IPS-20b (cell line): ENCODE measurements at regions not wholly inside any gene's neighbourhood (a gene's known extent, or its start where the extent isn't known, plus 50 kb on each side); places are given as distances from the start of the nearest gene placed in this dataset.

Experiments
- H3K27ac ChIP-seq: one replicate; pipeline ENCODE4 v1.5.1; 2013; ENCODE audit warnings: low read length
- H3K27me3 ChIP-seq: 2 replicates; pipeline ENCODE4 v1.6.1; 2013; ENCODE audit warnings: mild to moderate bottlenecking, low read length, inconsistent platforms; ENCODE audit not compliant: insufficient read depth
- H3K36me3 ChIP-seq: 2 replicates; pipeline ENCODE4 v1.6.1; 2013; ENCODE audit warnings: low read depth, mild to moderate bottlenecking, inconsistent platforms, low read length, moderate library complexity; ENCODE audit not compliant: insufficient read depth
- H3K4me1 ChIP-seq: 2 replicates; pipeline ENCODE4 v1.6.1; 2013; ENCODE audit warnings: mild to moderate bottlenecking, control low read depth, inconsistent platforms, low read length, moderate library complexity; ENCODE audit not compliant: insufficient read depth
- H3K4me3 ChIP-seq: 2 replicates; pipeline ENCODE4 v1.5.1; 2013; ENCODE audit warnings: mild to moderate bottlenecking, low read length, inconsistent platforms
- H3K9ac ChIP-seq: 2 replicates; pipeline ENCODE4 v1.6.1; 2013; ENCODE audit warnings: low read depth, mild to moderate bottlenecking, inconsistent platforms, low read length, moderate library complexity
- H3K9me3 ChIP-seq: 2 replicates; pipeline ENCODE4 v1.6.1; 2013; ENCODE audit warnings: mild to moderate bottlenecking, low read depth, low read length, inconsistent platforms; ENCODE audit not compliant: insufficient read depth

- no peak overlapping the region for H3K4me3 ChIP-seq
- H3K27me3 ChIP-seq, result no peaks in the 10 kb centered on the region
- no peak overlapping the region for H3K9ac ChIP-seq
- no peaks in the 10 kb centered on the region for H3K9me3 ChIP-seq
- H3K27ac ChIP-seq, result no peak overlapping the region
- H3K4me1 ChIP-seq, result 0 out of 2 replicates have a peak, but pooled peaks cover 1% of the 10 kb centered on the region
- H3K36me3 ChIP-seq, result no peaks in the 10 kb centered on the region
Observed at GRCh38 chr9:118003240-118003639, 299.0 kb downstream of the TLR4 start.

GRCh38 chr9:118008246-118008645 lies 304.0 kb downstream of the TLR4 start:
- H3K4me3 ChIP-seq, result no peak overlapping the region
- H3K36me3 ChIP-seq, result no peaks in the 10 kb centered on the region
- H3K27ac ChIP-seq, result peak overlapping the region; percentile 16
- no peaks in the 10 kb centered on the region for H3K9me3 ChIP-seq
- H3K9ac ChIP-seq, result no peak overlapping the region
- peaks cover 19% of the 10 kb centered on the region; the same call in 1 of the 2 replicates for H3K4me1 ChIP-seq
- H3K27me3 ChIP-seq, result no peaks in the 10 kb centered on the region

GRCh38 chr9:118009614-118010013 lies 305.4 kb downstream of the TLR4 start:
- H3K27ac ChIP-seq, result no peak overlapping the region

GRCh38 chr9:118017607-118018122 lies 313.5 kb downstream of the TLR4 start:
- Histone ChIP-seq H3K9me3 (no peaks in the 10 kb centered on the region), H3K4me1 (no peaks in the 10 kb centered on the region), H3K27ac (no peak overlapping the region), H3K4me3 (no peak overlapping the region), H3K36me3 (no peaks in the 10 kb centered on the region), H3K27me3 (no peaks in the 10 kb centered on the region), H3K9ac (no peak overlapping the region)

More at GRCh38 chr9:118009614-118010013, 305.4 kb downstream of the TLR4 start:
- peaks cover 19% of the 10 kb centered on the region; the same call in 1 of the 2 replicates for H3K4me1 ChIP-seq
- no peak overlapping the region for H3K9ac ChIP-seq
- no peaks in the 10 kb centered on the region for H3K27me3 ChIP-seq
- no peaks in the 10 kb centered on the region for H3K9me3 ChIP-seq
- no peaks in the 10 kb centered on the region for H3K36me3 ChIP-seq
- H3K4me3 ChIP-seq, result peak overlapping the region; percentile 45; the same call in 1 of the 2 replicates

- H3K27ac ChIP-seq, result no peak overlapping the region
- H3K36me3 ChIP-seq, result no peaks in the 10 kb centered on the region
- H3K9ac ChIP-seq, result no peak overlapping the region
- H3K4me1 ChIP-seq, result no peaks in the 10 kb centered on the region
- no peak overlapping the region for H3K4me3 ChIP-seq
- no peaks in the 10 kb centered on the region for H3K9me3 ChIP-seq
- no peaks in the 10 kb centered on the region for H3K27me3 ChIP-seq
Observed at GRCh38 chr9:118023644-118024043, 319.4 kb downstream of the TLR4 start.

GRCh38 chr9:118028225-118028624 lies 324.0 kb downstream of the TLR4 start:
- Histone ChIP-seq H3K4me3 (no peak overlapping the region), H3K27me3 (no peaks in the 10 kb centered on the region), H3K27ac (no peak overlapping the region), H3K36me3 (no peaks in the 10 kb centered on the region), H3K9me3 (no peaks in the 10 kb centered on the region), H3K4me1 (no peaks in the 10 kb centered on the region), H3K9ac (no peak overlapping the region)

GRCh38 chr9:118029425-118029824 lies 325.2 kb downstream of the TLR4 start:
- no peak overlapping the region for H3K4me3 ChIP-seq
- no peaks in the 10 kb centered on the region for H3K4me1 ChIP-seq
- H3K9me3 ChIP-seq, result no peaks in the 10 kb centered on the region
- H3K27ac ChIP-seq, result no peak overlapping the region
- H3K27me3 ChIP-seq, result no peaks in the 10 kb centered on the region
- H3K36me3 ChIP-seq, result no peaks in the 10 kb centered on the region
- H3K9ac ChIP-seq, result no peak overlapping the region

- H3K4me3 ChIP-seq, result no peak overlapping the region
Observed at GRCh38 chr9:118034701-118035100, 330.5 kb downstream of the TLR4 start.

GRCh38 chr9:118038713-118039112 lies 334.5 kb downstream of the TLR4 start:
- Histone ChIP-seq H3K27ac (no peak overlapping the region), H3K27me3 (no peaks in the 10 kb centered on the region), H3K4me1 (no peaks in the 10 kb centered on the region), H3K9me3 (no peaks in the 10 kb centered on the region), H3K4me3 (no peak overlapping the region), H3K36me3 (no peaks in the 10 kb centered on the region), H3K9ac (no peak overlapping the region)

More at GRCh38 chr9:118034701-118035100, 330.5 kb downstream of the TLR4 start:
- Histone ChIP-seq H3K27ac (no peak overlapping the region), H3K36me3 (no peaks in the 10 kb centered on the region), H3K4me1 (no peaks in the 10 kb centered on the region), H3K27me3 (no peaks in the 10 kb centered on the region), H3K9ac (no peak overlapping the region), H3K9me3 (no peaks in the 10 kb centered on the region)

- H3K9ac ChIP-seq, result no peak overlapping the region
- no peaks in the 10 kb centered on the region for H3K9me3 ChIP-seq
Observed at GRCh38 chr9:118058227-118058626, 354.0 kb downstream of the TLR4 start.

GRCh38 chr9:118059484-118060278 lies 355.5 kb downstream of the TLR4 start:
- Histone ChIP-seq H3K9ac (no peak overlapping the region), H3K9me3 (no peaks in the 10 kb centered on the region), H3K27ac (no peak overlapping the region), H3K36me3 (no peaks in the 10 kb centered on the region), H3K4me3 (no peak overlapping the region), H3K4me1 (no peaks in the 10 kb centered on the region), H3K27me3 (no peaks in the 10 kb centered on the region)

More at GRCh38 chr9:118058227-118058626, 354.0 kb downstream of the TLR4 start:
- no peaks in the 10 kb centered on the region for H3K36me3 ChIP-seq
- no peaks in the 10 kb centered on the region for H3K27me3 ChIP-seq
- H3K4me3 ChIP-seq, result no peak overlapping the region
- H3K4me1 ChIP-seq, result no peaks in the 10 kb centered on the region
- H3K27ac ChIP-seq, result no peak overlapping the region

GRCh38 chr9:118083161-118083560 lies 379.0 kb downstream of the TLR4 start:
- Histone ChIP-seq H3K9ac (no peak overlapping the region), H3K27ac (no peak overlapping the region), H3K4me3 (no peak overlapping the region), H3K4me1 (no peaks in the 10 kb centered on the region), H3K27me3 (no peaks in the 10 kb centered on the region), H3K36me3 (no peaks in the 10 kb centered on the region), H3K9me3 (no peaks in the 10 kb centered on the region)
